Suppressor macrophage (primary cell): ENCODE measurements at regions not wholly inside any gene's neighbourhood (a gene's known extent, or its start where the extent isn't known, plus 50 kb on each side); places are given as distances from the start of the nearest gene placed in this dataset.

Experiments
- DNase-seq, 4 experiments: peaks; one replicate each; pipeline ENCODE4 v3.0.0-alpha.2; 2020 to 2022

DNA sequence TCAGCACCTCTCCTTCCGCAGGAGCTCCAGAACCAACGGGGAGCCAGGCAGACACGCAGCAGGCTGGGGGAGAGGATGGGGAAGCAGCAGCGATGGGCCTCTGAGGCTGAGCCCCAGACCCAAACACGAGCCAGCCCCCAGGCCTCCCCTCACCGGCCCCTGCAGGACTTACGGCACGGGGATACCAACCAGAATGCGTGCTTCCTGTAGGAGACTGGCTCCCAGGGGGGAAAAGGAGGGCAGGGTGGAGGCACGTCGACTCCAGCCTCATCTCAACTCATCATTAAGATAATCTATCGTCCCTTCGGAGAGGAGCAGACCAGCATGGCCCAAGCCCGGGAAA lies 495.1 kb upstream of the MYT1L start:
- no peak for DNase-seq

DNA sequence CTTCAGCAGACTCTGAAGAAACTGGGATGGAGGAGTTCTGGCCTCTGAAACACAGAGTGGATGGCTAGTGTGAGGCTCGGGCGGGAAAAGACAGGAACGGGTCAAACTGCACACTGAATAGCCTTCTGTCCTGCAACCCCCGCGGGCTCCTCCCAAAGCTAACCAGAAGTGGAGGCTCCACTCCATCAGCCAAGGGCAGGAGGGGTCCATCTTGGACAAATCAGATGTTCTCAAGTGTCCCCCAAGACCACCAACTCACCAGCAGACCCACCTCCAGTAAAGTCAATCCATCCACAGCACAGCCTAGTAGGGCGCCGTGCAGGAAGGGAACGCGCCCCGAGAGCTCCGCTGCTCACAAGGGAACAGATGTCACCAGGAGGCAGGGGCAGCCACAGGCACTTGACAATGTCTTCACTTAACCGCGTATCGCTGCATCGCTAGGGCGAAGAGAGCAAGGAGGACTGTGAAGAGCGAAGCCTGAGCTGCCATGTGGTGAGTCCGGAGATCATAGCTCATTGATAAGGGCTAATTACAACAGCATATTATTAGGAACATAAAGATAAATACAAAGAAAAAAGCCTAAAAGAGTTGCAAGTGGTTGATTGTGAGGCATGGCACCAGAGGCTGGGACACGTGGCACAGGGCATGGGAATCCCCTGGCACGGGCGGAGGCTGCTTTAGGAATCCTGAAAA lies 494.6 kb upstream of the MYT1L start:
- no peak for DNase-seq

DNA sequence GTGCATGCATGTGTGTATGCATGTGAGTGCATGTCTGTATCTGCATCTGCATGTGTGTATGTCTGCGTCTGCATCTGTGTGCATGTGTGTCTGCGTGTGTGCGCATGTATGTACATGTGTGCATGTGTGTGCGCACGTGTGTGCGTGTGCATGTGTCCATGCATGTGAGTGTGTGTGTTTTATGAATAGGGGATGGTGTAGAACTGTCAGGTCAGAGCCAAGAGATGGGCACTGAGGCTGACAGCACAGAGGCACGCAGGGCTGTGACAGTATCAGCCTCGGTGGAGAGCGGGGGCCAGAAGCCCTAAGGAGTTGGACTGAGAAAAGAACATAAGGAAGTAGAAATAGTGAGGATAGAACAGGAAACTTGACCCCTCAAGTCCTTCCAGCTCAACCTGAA lies 494.0 kb upstream of the MYT1L start:
- no peak for DNase-seq

GRCh38 chr2:2824588-2824987 lies 493.5 kb upstream of the MYT1L start:
- DNase-seq: no peak

DNA sequence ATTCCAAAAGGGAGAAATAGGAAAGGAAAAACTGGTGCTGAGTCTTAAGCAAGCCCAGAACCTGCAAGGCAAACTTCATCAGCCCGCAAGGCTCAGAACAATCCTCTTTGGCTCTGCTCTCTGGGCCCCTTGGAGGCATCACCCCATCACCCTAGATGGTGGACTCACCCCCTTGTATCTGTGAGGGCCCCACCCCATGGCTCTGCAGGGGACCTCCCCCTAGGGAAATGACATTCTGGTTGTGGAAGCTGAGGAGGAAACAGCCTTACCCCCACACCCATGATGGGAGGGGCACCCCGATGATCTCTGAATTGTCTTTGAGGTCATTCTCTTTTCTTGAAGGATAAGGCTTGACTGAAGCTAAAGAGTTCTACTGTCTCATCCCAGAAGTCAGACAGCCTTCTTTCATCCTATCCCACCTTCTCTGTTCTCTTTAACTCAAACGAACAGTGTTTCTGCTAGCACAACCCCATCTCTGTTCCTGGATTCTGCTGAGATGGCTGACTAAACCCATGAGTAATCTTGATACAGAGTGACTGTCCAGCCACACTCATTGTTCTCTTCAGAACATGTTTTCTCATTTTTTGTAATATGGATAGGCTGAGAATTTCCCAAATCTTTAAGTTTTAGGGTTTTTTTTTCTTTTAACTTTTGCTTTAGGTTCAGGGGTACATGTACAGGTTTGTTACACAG lies 492.1 kb upstream of the MYT1L start:
- DNase-seq: no peak

DNA sequence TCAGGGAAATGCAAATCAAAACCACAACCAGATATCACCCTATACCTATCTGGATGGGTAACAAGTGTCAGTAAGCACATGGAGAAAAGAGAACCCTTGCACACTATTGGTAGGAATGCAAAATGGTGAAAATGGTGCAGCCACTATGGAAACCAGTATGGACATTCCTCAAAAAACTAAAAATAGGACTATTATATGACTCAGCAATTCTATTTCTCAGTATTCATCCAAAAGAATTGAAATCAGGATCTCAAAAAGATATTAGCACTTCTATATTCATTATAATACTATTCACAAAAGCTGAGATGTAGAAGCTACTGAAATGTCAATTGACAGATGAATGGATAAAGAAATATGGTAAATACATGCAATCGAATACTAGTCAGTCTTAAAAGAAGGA lies 491.1 kb upstream of the MYT1L start:
- no peak for DNase-seq

DNA sequence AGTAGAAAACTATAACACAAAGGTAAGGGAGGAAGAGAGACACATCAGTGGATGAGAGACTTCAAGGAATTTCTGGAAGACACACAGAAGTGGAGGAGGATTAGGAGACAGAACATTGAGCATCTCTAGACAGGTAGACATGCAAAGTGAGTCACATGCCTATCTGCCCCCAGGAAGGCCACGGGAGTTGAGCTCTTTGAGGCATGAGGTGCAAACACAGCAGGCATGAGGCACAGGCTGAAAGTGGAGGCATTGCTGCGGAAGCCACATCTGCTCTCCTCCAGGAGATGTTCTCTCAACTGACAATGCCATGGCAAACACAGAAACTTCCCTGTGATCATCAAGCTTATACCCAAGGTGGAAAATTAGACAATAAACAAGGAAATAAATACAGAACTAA lies 481.6 kb upstream of the MYT1L start:
- no peak for DNase-seq

DNA sequence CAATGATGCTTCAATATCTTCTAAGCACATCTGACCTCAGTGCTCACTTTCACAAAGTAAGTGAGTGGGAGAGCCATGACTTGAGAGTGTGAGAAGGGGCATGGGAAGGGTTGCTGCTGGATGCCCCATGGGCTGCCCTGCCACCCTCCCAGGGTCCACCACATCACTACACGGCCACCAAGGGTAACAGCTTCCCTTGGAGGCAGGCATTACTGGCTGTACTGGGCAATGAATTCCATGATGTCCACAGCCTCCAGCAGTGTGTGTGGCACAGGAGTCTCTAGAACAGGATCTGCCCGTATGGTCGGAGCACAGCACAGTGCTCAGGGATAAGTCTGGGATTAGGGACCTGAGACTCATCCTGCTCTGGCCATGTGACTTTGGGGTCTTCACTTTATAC lies 481.0 kb upstream of the MYT1L start:
- DNase-seq: no peak

GRCh38 chr2:2810504-2810903 lies 479.4 kb upstream of the MYT1L start:
- no peak for DNase-seq

GRCh38 chr2:2809771-2810170 lies 478.7 kb upstream of the MYT1L start:
- no peak for DNase-seq

- no peak for DNase-seq
Observed at GRCh38 chr2:2808551-2809058, 477.5 kb upstream of the MYT1L start.

GRCh38 chr2:2806711-2807110 lies 475.6 kb upstream of the MYT1L start:
- DNase-seq: no peak

DNA sequence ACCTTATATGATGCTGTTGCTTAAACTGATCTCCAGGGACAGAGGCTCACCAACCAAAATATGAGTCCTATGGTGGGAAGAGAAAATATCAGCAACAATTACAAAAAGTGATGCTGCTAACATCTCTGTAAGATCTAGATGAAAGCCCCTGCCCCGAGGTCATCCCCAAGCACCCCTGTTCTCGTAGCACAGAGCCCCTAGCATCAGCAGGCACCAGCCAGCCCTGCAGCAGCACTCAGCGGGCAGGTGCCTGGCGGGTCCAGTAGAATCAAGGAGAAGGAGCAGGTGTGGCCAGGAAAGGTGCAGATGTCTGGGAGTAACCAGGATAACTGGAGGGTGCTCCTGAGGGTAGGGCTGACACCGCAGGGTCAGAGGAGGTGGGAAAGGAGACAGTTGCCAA lies 474.2 kb upstream of the MYT1L start:
- DNase-seq: no peak

- DNase-seq: no peak
Observed at GRCh38 chr2:2804528-2804927, 473.5 kb upstream of the MYT1L start.

DNA sequence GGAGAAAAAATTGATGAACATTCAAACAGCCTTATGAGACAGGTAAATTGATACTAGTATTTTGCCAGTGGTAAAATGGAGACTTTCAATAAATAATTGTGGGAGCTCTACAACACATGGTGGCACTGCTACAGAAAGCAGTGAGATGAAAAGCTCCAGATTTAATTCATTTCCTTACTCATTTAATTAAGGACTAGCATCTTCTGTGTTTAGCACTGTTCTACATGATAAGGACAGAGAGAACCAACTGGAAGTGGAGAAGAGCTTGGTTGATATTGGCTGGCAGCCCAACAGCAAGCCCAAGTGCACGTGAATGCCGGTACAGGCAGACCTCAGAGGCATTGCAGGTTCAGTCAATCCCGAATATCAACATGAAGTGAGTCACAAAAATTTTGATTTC lies 470.4 kb upstream of the MYT1L start:
- DNase-seq: no peak

- no peak for DNase-seq
Observed at GRCh38 chr2:2800697-2801096, 469.6 kb upstream of the MYT1L start.

DNA sequence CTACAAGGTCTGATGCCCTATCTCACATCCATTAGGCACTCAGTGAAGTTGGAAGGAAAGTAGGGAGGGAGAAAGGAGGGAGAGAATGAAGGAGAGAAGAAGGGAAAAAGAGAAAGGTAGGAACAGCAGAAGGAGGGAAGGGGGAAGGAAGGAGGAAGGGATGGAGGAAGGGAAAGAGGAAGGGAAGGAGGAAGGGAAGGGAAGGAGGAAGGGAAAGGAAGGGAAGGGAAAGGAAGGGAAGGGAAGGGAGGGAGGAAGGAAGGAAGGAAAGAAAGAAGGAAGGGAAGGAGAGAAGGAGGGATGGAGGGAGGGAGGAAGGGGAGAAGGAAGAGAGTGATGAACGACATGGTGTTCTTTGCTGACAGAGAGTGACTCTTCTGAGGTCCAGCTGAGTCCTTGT lies 468.9 kb upstream of the MYT1L start:
- no peak for DNase-seq

- DNase-seq: no peak
Observed at GRCh38 chr2:2799151-2799697, 468.1 kb upstream of the MYT1L start.

DNA sequence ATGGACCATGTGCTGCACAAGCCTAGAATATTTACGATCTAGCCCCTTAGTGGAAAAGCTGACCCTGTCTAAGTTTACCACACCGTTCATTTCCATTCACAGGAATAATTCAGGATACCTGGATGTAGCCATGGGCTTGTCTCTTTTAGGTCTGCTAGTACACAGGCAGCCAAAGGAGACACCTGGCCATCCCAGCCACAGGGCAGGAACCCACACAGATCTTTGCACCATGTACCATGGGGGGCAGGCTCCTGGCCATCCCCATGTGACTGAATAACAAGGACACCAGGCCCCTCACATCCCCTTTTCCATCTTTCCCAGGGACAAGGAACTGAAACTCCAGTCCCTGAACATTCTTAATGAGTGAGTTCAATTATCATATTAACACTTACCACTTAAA lies 467.3 kb upstream of the MYT1L start:
- DNase-seq: no peak

DNA sequence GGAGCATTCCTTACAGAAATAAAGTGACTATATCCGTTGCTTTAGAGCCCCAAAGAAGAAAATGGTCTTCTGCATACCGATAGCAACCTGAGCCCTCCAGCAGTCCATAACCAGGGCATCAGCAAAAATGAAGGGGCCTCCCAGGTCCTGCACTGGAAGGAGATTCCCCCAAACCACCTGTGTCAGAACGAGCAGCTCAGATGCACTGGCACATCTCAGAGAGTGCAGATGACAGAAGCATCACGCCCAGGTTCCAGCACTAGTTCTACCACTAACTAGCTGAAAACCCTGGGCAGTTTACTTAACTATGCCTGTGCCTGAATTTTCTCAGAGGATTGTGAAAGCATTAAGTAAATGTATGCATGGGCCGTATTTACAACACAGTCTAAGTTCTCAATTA lies 466.7 kb upstream of the MYT1L start:
- DNase-seq: no peak

- DNase-seq: no peak
Observed at GRCh38 chr2:2796207-2796606, 465.1 kb upstream of the MYT1L start.

GRCh38 chr2:2795438-2796091 lies 464.5 kb upstream of the MYT1L start:
- DNase-seq: no peak

DNA sequence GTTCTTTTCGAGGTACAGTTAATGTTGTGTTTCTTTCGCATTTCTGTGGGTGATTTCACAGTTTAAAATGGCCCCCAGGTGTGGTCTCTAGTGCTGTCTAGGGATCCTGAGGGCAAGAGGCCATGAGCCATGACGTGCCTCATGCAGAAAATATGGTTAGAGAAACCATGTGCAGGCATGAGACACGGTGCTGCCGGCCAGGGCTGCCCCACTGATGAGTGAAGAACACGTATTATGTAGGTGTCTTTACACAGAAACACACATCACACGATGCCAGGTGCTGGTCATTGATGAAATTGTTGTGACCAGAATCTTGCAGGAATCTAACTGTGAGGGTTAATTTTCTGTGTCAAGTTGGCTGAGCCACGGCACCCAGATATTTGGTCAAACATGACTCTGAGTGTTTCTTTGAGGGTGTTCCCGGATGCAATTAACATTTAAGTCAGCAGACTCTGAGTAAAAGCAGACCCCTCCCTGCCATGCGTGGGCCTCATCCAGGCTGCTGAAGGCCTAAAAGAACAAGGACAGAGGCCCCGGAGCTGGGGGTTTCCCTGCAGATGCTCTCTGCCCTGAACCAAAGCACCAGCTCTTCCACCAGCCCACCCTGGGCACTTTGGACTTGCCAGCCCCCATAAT lies 463.0 kb upstream of the MYT1L start:
- no peak for DNase-seq
